ENCODE measurements at regions not wholly inside any gene's neighbourhood (a gene's known extent, or its start where the extent isn't known, plus 50 kb on each side); places are given as distances from the start of the nearest gene placed in this dataset.

DNA sequence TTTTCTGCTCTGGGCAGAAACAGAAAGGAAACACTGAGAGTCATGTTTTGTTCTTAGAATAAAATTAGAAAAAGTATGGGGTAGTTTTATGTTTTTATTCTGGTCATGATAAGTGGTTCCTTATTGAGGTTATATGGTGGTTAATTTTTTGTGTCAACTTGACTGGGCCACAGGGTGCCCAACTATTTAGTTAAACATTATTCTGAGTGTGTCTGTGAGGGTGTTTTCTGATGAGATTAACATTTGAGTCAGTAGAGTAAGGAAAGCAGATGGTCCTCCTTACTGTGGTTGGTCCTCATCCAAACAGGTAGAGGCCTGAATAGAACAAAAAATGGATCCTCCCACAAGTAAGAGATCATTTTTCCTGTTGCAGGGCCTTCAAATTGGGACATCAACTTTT lies 98.9 kb downstream of the C3orf38 start:
- TF ChIP-seq TAF1 (IDR thresholded peaks at IDR 0.05; ENCODE audit: low read depth) (no peak), NFIC (IDR thresholded peaks at IDR 0.05) (no peak), TEAD4 (IDR thresholded peaks at IDR 0.05) (no peak), YY1 (IDR thresholded peaks at IDR 0.05; ENCODE audit: low read depth) (no peak), EP300 (IDR thresholded peaks at IDR 0.05; ENCODE audit: borderline replicate concordance) (no peak), FOXM1 (IDR thresholded peaks at IDR 0.05; ENCODE audit: borderline replicate concordance, low read depth) (no peak), CREB1 (IDR thresholded peaks at IDR 0.05; ENCODE audit: low read depth) (no peak), ZBTB7A (IDR thresholded peaks at IDR 0.05; ENCODE audit: low read depth) (no peak), EGR1 (IDR thresholded peaks at IDR 0.05) (no peak), TCF12 (IDR thresholded peaks at IDR 0.05; ENCODE audit: low read depth) (no peak), CEBPB (IDR thresholded peaks at IDR 0.05) (no peak), RAD21 (IDR thresholded peaks at IDR 0.05; ENCODE audit: low read depth) (no peak)
- TF ChIP-seq, protein P1, sequence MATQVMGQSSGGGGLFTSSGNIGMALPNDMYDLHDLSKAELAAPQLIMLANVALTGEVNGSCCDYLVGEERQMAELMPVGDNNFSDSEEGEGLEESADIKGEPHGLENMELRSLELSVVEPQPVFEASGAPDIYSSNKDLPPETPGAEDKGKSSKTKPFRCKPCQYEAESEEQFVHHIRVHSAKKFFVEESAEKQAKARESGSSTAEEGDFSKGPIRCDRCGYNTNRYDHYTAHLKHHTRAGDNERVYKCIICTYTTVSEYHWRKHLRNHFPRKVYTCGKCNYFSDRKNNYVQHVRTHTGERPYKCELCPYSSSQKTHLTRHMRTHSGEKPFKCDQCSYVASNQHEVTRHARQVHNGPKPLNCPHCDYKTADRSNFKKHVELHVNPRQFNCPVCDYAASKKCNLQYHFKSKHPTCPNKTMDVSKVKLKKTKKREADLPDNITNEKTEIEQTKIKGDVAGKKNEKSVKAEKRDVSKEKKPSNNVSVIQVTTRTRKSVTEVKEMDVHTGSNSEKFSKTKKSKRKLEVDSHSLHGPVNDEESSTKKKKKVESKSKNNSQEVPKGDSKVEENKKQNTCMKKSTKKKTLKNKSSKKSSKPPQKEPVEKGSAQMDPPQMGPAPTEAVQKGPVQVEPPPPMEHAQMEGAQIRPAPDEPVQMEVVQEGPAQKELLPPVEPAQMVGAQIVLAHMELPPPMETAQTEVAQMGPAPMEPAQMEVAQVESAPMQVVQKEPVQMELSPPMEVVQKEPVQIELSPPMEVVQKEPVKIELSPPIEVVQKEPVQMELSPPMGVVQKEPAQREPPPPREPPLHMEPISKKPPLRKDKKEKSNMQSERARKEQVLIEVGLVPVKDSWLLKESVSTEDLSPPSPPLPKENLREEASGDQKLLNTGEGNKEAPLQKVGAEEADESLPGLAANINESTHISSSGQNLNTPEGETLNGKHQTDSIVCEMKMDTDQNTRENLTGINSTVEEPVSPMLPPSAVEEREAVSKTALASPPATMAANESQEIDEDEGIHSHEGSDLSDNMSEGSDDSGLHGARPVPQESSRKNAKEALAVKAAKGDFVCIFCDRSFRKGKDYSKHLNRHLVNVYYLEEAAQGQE (IDR thresholded peaks at IDR 0.05; ENCODE audit: low read depth): no peak
- TF ChIP-seq, protein P2, sequence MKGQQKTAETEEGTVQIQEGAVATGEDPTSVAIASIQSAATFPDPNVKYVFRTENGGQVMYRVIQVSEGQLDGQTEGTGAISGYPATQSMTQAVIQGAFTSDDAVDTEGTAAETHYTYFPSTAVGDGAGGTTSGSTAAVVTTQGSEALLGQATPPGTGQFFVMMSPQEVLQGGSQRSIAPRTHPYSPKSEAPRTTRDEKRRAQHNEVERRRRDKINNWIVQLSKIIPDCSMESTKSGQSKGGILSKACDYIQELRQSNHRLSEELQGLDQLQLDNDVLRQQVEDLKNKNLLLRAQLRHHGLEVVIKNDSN (IDR thresholded peaks at IDR 0.05): no peak
- TF ChIP-seq, protein P3, sequence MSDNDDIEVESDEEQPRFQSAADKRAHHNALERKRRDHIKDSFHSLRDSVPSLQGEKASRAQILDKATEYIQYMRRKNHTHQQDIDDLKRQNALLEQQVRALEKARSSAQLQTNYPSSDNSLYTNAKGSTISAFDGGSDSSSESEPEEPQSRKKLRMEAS (IDR thresholded peaks at IDR 0.05): no peak

DNA sequence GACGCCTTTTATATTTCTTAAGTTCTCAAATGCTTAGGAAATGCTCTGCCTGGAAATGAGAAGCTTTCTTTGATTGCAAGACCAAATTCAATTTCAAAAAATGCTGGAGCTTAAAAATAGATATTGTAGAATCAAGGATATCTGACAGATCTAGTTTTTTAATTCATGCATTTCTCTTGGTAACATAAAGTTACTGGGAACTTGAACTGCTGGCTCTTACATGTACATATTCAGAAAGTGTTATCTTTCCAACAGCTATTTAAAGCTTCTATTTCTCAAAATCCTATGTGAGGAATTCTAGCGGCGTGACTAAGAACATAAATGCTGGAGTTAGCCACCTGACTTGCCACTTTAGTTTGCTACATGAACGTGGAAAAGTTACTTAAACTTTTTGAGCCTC lies 109.3 kb downstream of the C3orf38 start:
- TF ChIP-seq NFIC (IDR thresholded peaks at IDR 0.05) (no peak), TAF1 (IDR thresholded peaks at IDR 0.05; ENCODE audit: low read depth) (no peak), YY1 (IDR thresholded peaks at IDR 0.05; ENCODE audit: low read depth) (no peak), CEBPB (IDR thresholded peaks at IDR 0.05) (no peak), TCF12 (IDR thresholded peaks at IDR 0.05; ENCODE audit: low read depth) (no peak), FOXM1 (IDR thresholded peaks at IDR 0.05; ENCODE audit: borderline replicate concordance, low read depth) (no peak), RAD21 (IDR thresholded peaks at IDR 0.05; ENCODE audit: low read depth) (no peak), EP300 (IDR thresholded peaks at IDR 0.05; ENCODE audit: borderline replicate concordance) (no peak), CREB1 (IDR thresholded peaks at IDR 0.05; ENCODE audit: low read depth) (no peak), ZBTB7A (IDR thresholded peaks at IDR 0.05; ENCODE audit: low read depth) (no peak), TEAD4 (IDR thresholded peaks at IDR 0.05) (no peak), EGR1 (IDR thresholded peaks at IDR 0.05) (no peak)
- TF ChIP-seq, protein P3 (IDR thresholded peaks at IDR 0.05): no peak
- TF ChIP-seq, protein P2 (IDR thresholded peaks at IDR 0.05): no peak
- TF ChIP-seq, protein P1 (IDR thresholded peaks at IDR 0.05; ENCODE audit: low read depth): no peak

DNA sequence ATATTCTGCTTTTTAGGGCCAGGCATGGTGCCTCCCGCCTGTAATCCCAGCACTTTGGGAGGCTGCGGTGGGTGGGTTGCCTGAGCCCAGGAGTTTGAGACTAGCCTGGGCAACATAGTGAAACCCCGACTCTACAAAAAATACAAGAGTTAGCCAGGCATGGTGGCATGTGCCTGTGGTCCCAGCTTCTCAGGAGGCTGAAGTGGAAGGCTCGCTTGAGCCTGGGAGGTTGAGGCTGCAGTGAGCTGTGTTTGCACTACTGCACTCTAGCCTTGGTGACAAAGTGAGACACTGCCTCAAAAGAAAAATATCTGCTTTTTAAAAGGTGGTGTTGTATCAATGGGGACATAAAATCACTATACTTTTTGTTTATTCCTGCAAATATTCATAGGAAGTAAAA lies 112.8 kb downstream of the C3orf38 start:
- no peak for TF ChIP-seq EGR1 (IDR thresholded peaks at IDR 0.05)
- no peak for TF ChIP-seq RAD21 (IDR thresholded peaks at IDR 0.05; ENCODE audit: low read depth)
- no peak for TF ChIP-seq FOXM1 (IDR thresholded peaks at IDR 0.05; ENCODE audit: borderline replicate concordance, low read depth)
- no peak for TF ChIP-seq TAF1 (IDR thresholded peaks at IDR 0.05; ENCODE audit: low read depth)
- TF ChIP-seq NFIC (IDR thresholded peaks at IDR 0.05): no peak
- no peak for TF ChIP-seq TEAD4 (IDR thresholded peaks at IDR 0.05)

DNA sequence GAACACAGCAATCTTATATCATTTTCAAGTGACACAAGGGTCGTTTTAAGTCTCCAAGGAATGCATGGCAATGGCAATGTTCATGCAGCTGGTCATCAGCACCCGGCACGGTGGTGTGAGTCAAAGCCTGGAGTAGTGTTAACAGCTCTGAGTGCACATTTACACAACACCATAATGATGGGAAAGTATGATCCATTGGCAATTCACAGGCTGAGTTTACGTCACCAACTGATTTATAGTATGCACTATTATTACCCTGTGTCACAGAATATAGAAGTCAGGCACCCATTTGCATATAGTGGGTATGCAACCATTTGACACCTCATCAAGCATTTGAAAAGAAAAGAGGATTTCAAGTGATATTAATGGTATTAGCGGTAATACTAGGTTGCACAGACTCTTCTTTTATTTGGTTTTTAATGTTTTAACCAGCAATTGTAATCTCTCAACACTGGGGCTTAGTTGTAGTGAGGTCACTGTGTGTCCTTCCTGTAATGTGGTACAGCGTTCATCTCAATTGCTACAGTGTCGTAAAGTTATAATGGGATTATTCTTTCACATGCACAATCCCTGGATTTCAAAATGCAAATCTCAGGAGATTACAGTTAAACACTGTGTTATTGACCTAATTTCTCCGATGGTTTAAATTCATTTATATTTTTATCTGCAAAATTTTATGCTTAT lies 113.8 kb downstream of the C3orf38 start:
- TF ChIP-seq NFIC (IDR thresholded peaks at IDR 0.05) (no peak), TEAD4 (IDR thresholded peaks at IDR 0.05) (no peak), CREB1 (IDR thresholded peaks at IDR 0.05; ENCODE audit: low read depth) (no peak), EGR1 (IDR thresholded peaks at IDR 0.05) (no peak), TCF12 (IDR thresholded peaks at IDR 0.05; ENCODE audit: low read depth) (no peak)
- TF ChIP-seq, protein P2 (IDR thresholded peaks at IDR 0.05): no peak
- TF ChIP-seq, protein P1 (IDR thresholded peaks at IDR 0.05; ENCODE audit: low read depth): no peak
- TF ChIP-seq, protein P3 (IDR thresholded peaks at IDR 0.05): no peak
